ENCODE measurements at regions not wholly inside any gene's neighbourhood (a gene's known extent, or its start where the extent isn't known, plus 50 kb on each side); places are given as distances from the start of the nearest gene placed in this dataset.
A peak's percentile ranks its signal among the peaks of the same experiment; 100 is the strongest.
"Not testable (repeated sequence)": the region's sequence is repeated elsewhere in the genome, so short reads cannot be mapped to it uniquely, and the experiment has no call there.

DNA sequence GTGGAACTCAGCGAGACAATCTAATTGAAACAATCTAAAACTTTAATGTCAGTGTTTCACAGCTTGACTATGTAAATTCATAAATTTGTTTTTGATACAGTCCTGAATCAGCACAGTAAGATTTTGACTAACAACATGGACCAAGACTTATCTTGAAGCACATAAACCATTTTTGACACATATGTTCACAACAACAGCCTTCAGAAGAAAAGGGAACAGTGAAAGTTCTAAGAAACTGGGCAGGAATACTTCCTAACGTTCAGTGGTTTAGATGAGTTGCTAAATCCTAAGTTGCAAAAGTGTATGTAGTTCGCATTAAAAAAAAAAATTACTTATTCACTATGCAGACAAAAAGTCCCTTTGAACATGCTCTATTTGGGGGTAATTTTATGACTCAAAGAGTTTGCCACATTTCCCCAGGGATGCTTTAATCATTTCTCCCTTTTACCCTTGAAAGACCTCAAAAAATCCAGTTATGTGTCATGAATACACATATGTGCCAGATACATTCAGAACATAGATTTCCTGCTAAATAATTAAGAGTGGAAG is 120.2 kb downstream of the MRPL39 start:
- Histone ChIP-seq H3K9me3 (no peaks in the 10 kb centered on the region), H3K27me3 (no peaks in the 10 kb centered on the region), H3K27ac (no peak overlapping the region), H3K4me1 (no peaks in the 10 kb centered on the region), H3K4me3 (no peak overlapping the region), H3K36me3 (no peaks in the 10 kb centered on the region)
- TF ChIP-seq, protein P1, sequence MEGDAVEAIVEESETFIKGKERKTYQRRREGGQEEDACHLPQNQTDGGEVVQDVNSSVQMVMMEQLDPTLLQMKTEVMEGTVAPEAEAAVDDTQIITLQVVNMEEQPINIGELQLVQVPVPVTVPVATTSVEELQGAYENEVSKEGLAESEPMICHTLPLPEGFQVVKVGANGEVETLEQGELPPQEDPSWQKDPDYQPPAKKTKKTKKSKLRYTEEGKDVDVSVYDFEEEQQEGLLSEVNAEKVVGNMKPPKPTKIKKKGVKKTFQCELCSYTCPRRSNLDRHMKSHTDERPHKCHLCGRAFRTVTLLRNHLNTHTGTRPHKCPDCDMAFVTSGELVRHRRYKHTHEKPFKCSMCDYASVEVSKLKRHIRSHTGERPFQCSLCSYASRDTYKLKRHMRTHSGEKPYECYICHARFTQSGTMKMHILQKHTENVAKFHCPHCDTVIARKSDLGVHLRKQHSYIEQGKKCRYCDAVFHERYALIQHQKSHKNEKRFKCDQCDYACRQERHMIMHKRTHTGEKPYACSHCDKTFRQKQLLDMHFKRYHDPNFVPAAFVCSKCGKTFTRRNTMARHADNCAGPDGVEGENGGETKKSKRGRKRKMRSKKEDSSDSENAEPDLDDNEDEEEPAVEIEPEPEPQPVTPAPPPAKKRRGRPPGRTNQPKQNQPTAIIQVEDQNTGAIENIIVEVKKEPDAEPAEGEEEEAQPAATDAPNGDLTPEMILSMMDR (IDR thresholded peaks at IDR 0.05): no peak
- DNase-seq (no peak), ATAC-seq (peak; percentile 51)
- intact Hi-C loops (cut with DNase I): no loop called here

DNA sequence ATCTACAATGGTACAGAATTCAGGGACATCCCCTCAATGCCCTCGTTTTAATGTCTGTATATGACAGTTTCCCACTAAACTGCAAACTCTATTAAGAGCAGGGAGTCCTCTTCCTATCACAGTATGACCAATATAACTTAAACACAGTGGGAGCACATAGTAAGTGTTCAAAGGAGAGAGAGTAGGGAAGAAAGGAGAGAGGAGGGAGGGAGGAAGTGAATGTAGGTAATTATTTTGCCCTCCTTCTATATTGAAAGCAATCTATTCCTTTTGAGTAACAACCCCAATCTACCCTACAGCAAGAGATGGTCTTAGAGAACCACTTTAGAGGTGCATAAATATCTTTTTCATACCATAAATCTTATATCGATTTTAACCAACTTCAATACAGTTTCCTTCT is 121.4 kb downstream of the MRPL39 start:
- no peaks in the 10 kb centered on the region for H3K27me3 ChIP-seq
- intact Hi-C loops (cut with DNase I): no loop called here
- H3K4me1 ChIP-seq: no peaks in the 10 kb centered on the region
- no peak overlapping the region for H3K27ac ChIP-seq
- no peak for ATAC-seq
- no peak for DNase-seq
- H3K4me3 ChIP-seq: no peak overlapping the region
- H3K36me3 ChIP-seq: no peaks in the 10 kb centered on the region
- no peaks in the 10 kb centered on the region for H3K9me3 ChIP-seq
- TF ChIP-seq, protein P1 (IDR thresholded peaks at IDR 0.05): no peak

DNA sequence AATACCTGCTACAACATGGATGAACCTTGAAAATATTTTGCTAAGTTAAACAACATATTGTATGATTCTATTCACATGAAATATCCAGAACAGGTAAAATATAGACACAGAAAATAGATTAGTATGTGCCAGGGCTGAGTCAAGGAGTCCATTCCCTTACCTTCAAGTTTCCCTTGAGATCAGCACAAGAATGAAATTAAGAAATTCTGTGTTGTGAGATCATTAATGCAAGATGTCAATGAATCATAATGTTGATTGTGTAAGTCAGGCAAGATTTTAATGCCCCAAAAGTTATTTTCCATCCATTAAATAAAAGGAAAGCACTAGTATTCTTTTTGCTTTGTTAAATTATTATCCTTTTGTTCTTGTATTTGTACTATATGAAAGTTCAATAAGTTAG is 139.4 kb downstream of the MRPL39 start:
- intact Hi-C loops (cut with DNase I): no loop called here
- Histone ChIP-seq H3K36me3 (no peaks in the 10 kb centered on the region), H3K4me1 (no peaks in the 10 kb centered on the region), H3K9me3 (no peaks in the 10 kb centered on the region), H3K27ac (no peak overlapping the region), H3K4me3 (no peak overlapping the region), H3K27me3 (no peaks in the 10 kb centered on the region)
- DNase-seq (no peak), ATAC-seq (no peak)
- TF ChIP-seq, protein P1 (IDR thresholded peaks at IDR 0.05): no peak

DNA sequence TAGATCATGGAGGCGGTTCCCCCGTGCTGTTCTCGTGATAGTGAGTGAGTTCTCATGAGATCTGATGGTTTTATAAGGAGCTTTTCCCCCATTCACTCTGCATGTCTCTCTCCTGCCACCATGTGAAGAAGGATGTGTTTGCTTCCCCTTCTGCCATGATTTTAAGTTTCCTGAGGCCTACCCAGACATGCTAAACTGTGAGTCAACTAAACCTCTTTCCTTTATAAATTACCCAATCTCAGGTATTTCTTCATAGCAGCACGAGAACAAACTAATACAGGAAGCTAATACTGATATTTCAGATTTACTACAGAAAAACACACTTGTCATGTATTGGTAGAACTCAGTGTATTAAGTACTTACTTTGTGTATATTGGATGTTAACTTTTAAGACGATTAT is 140.2 kb downstream of the MRPL39 start:
- H3K9me3 ChIP-seq; ATAC-seq; H3K4me1 ChIP-seq; H3K27ac ChIP-seq; H3K4me3 ChIP-seq; DNase-seq; H3K36me3 ChIP-seq; H3K27me3 ChIP-seq; intact Hi-C loops (cut with DNase I): not testable (repeated sequence)

DNA sequence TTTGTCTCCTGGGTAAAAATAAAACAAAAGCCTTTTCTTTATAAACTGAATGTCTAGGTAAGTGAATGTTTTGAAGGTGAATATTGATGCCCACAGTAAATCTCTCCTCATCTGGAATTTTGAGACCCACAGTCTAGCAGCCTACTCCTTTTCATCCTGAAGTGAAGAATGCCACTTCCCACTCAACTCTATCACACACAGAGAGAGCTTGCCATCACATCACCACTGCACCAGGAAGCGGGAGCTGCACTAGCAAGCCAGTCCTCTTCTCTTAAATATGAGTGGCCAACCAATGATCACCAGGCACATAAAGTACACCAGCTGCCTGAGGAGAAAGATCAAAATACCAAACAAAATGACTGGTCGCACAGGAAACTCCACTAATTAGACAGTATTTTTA is 140.8 kb downstream of the MRPL39 start:
- ATAC-seq: no peak
- intact Hi-C loops (cut with DNase I): no loop called here
- TF ChIP-seq, protein P1 (IDR thresholded peaks at IDR 0.05): no peak

DNA sequence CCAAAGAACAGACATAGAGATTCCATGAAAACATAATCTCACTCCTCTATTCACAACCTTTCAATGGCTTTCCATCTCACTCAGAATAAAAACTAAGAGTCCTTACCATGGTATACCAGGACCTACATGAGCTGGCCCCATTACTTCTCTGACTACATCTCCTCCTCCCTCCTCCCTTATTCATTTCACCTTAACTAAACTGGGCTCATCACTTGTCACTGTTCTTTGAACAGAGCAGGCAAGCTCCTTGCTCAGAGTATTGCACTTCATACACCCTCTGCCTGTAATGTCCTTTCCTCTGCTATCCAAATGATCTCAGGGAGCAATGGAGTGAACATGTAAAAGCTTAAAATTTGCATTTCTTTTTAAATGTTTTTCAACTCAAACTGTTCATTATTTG is 142.0 kb downstream of the MRPL39 start:
- H3K4me1 ChIP-seq: no peaks in the 10 kb centered on the region
- no peak overlapping the region for H3K27ac ChIP-seq
- ATAC-seq (no peak), DNase-seq (no peak)
- no peaks in the 10 kb centered on the region for H3K27me3 ChIP-seq
- H3K9me3 ChIP-seq: no peaks in the 10 kb centered on the region
- no peaks in the 10 kb centered on the region for H3K36me3 ChIP-seq
- no peak overlapping the region for H3K4me3 ChIP-seq
- TF ChIP-seq, protein P1 (IDR thresholded peaks at IDR 0.05): no peak
- intact Hi-C loops (cut with DNase I): no loop called here

More for the DNA sequence above, 140.8 kb downstream of the MRPL39 start:
- no peak for DNase-seq
- H3K36me3 ChIP-seq: no peaks in the 10 kb centered on the region
- H3K9me3 ChIP-seq: no peaks in the 10 kb centered on the region
- H3K27me3 ChIP-seq: no peaks in the 10 kb centered on the region
- no peak overlapping the region for H3K4me3 ChIP-seq
- no peaks in the 10 kb centered on the region for H3K4me1 ChIP-seq
- no peak overlapping the region for H3K27ac ChIP-seq
